ENCODE measurements at regions not wholly inside any gene's neighbourhood (a gene's known extent, or its start where the extent isn't known, plus 50 kb on each side); places are given as distances from the start of the nearest gene placed in this dataset.

DNA sequence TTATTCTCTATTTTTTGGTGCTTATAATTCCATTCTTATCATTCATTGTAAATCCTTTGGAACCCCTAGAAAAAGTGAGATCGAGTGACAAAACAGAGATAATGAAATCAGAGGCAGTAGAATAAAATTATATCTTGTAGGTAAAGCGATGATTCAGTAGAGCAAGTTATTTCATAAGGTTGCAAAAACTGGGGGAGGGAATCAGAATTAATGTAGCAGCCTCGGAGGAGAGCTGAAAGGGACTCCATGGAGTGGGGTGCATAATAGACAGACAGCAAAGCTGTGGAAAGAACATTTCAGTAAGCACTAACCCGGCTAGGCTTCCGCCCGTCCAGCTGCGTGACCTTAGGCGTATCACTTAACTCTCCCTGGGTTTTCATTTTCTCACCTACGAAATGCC is 289.7 kb downstream of the EN1 start:
- no peak for DNase-seq

GRCh38 chr2:118557016-118557415 is 290.4 kb downstream of the EN1 start:
- DNase-seq: no peak

- no peak for DNase-seq
Observed at GRCh38 chr2:118554616-118555015, 292.8 kb downstream of the EN1 start.

DNA sequence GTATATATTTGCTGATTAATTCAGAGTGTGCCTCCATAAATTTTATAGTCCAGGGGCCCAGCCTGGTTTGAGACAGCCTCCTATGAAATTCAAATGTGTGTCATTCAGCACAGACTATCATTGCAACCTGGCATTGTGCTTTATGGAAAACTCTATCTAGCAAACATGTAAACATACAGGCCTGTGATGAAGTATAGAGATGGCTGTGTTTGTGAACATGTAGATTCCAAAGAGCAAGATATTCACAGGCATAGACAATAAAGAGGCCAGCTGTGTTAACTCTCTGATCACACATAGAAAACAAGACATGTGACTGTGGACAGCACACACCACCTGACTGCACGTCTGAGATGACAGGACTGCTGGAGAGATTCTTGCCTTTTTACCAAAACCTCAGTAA is 297.9 kb downstream of the EN1 start:
- DNase-seq: no peak

GRCh38 chr2:118548880-118549488 is 298.5 kb downstream of the EN1 start:
- DNase-seq: no peak

DNA sequence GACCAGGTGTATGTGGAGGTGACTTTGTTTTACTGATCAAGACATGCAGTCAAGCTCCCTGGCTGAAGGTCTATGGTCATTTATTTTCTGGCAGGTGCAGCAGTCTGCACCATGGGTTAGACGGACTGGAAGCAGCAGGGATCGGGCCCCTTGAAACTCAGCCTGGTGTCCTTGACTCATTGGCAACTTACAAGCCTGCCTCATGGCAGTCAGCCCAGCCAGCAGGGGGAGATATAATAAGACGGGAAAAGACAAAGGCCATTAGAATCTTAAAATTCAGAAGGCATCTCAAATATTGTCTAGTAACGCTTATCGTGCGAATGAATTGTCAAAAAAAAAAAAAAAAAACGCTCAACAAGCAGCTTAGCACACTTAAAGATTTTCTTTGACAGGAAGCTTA is 308.2 kb downstream of the EN1 start:
- no peak for DNase-seq

GRCh38 chr2:118536306-118536705 is 311.1 kb downstream of the EN1 start:
- no peak for DNase-seq

DNA sequence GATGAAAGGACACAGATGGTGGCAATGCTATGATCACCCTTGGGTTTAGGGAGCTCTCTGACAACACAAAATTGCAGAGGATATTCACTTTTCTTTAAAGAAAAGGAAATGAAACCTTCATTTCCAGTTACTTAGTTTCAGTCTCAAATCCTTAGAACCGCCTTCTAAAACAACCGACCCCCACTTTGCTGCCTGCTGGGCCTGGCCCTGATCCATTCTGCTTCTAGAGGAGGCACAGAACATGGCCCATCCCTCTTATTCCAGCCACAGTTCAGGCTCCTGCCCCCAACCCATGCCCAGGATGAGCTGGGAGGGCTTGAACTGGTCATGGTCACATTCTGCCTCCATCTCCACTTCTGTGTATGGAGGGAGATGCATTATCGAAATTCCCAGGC is 311.6 kb downstream of the EN1 start:
- no peak for DNase-seq

GRCh38 chr2:118535171-118535817 is 312.2 kb downstream of the EN1 start:
- no peak for DNase-seq

- no peak for DNase-seq
Observed at GRCh38 chr2:118530976-118531375, 316.5 kb downstream of the EN1 start.

GRCh38 chr2:118529908-118530599 is 317.4 kb downstream of the EN1 start:
- DNase-seq: no peak

GRCh38 chr2:118527571-118527970 is 319.9 kb downstream of the EN1 start:
- no peak for DNase-seq

DNA sequence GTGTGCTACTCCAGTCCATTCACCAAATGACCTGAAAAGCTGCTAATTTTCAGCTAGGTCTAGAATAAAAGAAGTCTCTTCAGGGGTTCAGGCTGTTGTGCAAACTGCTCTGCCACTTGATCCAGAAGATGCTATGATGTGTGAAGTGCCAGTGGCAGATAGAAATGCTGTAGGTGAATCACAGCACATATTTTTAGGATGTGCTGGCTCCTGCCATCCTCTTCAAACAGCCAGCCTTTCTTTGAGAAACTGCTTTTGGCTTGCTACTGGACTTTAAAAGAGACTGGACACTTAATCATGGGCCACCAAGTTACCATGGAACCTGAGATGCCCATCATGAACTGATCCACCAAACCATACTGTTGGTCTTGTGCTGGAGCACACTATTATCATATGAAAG is 322.1 kb downstream of the EN1 start:
- DNase-seq: no peak

DNA sequence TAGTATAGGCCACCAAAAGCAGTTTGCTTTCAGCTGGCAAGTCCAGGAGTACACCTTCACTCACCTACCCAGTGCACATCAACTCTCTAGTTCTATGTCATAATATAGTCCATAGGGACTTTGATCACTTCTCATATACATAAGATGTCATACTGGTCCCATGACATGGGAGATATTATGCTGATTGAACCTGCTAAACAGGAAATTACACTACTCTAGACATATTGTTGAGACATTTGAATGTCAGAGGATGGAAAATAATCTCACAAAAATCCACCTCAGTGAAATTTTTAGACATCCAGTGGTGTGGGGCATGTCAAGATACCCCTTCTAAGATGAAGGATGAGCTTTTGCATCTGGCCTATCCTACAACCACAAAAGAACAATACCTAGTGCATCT is 322.5 kb downstream of the EN1 start:
- no peak for DNase-seq

DNA sequence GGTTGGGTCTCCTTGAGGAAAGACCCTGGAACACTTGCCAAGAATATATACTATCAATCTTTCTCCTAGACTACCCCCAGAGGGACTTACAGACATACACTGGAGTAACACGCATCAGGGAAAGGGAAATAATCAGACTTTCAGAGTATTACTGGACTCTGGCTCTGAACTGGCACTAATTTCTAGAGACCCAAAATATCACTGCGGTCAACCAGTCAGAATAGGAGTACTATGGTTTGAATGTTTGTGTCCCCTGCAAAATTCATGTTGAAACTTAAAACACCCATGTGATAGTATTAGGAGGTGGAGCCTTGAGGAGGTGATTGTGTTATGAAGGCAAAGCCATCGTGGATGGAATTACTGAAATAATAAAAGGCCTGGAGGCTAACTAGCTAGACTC is 323.7 kb downstream of the EN1 start:
- DNase-seq: no peak

DNA sequence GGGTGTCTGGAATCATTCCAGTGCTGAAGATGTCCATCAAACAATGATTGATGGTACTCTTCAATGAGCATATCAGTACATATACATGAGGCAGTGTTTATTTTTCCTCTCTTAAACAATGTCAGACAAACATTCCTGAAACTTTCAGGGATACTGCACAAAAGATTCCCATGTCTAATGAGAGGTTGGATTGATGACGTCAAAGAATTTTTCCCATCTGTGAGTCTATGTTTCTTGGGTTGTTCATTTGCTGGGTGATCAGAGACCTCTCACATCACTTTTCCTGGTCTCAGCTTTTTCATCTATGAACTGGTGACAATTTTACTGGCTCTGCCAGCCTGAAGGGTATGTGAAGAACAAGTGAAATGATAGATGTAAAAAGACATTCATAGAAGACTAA is 325.5 kb downstream of the EN1 start:
- DNase-seq: no peak

DNA sequence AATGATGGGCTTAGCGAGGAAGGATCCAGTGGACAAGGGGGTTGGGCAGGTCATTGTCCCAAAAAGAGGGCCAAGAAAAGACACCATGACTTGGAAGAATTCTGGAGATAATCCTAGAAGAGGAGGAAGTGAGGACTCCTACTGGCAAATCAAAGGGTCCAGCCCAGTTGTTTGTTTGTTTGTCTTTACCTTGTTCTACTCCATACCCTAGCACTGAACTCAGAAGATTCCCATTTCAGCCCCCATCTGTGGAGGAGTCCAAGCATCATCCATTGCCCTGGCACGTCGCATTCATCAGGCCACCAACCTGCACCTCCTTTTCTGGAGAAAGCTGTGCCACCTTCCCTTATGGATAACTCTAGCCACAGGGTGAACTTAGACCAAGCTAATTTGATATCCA is 326.2 kb downstream of the EN1 start:
- no peak for DNase-seq

GRCh38 chr2:118520246-118520645 is 327.2 kb downstream of the EN1 start:
- no peak for DNase-seq

- no peak for DNase-seq
Observed at GRCh38 chr2:118519511-118519910, 327.9 kb downstream of the EN1 start.

- no peak for DNase-seq
Observed at GRCh38 chr2:118510807-118511206, 336.6 kb downstream of the EN1 start.

GRCh38 chr2:118509319-118510004 is 338.0 kb downstream of the EN1 start:
- no peak for DNase-seq

- no peak for DNase-seq
Observed at GRCh38 chr2:118508282-118508681, 339.2 kb downstream of the EN1 start.

GRCh38 chr2:118505436-118505835 is 342.0 kb downstream of the EN1 start:
- DNase-seq: no peak

GRCh38 chr2:118502106-118502505 is 345.3 kb downstream of the EN1 start:
- DNase-seq: no peak

Data from CD4-positive, alpha-beta T cell treated with Interleukin-1 beta for 1 hour (primary cell).